ENCODE measurements at regions not wholly inside any gene's neighbourhood (a gene's known extent, or its start where the extent isn't known, plus 50 kb on each side); places are given as distances from the start of the nearest gene placed in this dataset.

DNA sequence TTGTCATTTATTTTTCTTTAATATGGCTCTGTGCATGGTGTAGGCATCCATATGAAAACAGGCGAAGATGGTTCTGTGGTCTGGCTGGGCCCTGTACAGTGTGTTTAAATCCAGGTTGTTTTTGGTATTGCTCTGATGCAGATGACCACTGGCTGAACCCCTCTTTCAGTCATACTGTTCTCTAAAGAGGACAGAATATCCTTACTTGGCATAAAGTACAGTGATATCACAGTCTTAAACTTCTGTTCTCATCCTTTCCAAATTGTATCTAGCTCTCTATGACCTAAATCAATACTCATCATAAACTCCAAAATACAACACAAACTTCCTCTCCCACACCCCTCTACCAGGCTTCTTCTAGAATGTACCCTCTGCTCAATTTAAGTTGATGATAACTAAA, 252.7 kb upstream of the FAR2 start:
- H3K4me3 ChIP-seq (ENCODE audit: low read length), result no peak overlapping the region
- no peak for DNase-seq (ENCODE audit: low read depth, low spot score)

DNA sequence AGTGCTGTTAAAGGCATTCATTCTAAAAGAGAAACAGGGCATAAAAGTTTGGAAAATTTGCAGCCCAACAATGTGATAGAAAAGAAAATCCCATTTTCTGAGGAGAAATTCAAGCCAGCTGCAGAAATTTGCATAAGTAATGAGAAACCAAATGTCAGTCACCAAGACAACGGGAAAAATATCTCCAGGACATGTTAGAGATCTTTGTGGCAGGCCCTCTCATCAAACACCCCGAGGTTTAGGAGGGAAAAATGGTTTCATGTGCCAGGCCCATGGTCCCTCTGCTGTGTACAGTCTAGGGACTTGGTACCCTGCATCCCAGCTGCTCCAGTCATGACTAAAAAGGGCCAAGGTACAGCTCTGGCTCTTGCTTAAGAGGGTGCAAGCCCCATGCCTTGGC, 251.0 kb upstream of the FAR2 start:
- no peak overlapping the region for H3K4me3 ChIP-seq (ENCODE audit: low read length)
- no peak for DNase-seq (ENCODE audit: low read depth, low spot score)

DNA sequence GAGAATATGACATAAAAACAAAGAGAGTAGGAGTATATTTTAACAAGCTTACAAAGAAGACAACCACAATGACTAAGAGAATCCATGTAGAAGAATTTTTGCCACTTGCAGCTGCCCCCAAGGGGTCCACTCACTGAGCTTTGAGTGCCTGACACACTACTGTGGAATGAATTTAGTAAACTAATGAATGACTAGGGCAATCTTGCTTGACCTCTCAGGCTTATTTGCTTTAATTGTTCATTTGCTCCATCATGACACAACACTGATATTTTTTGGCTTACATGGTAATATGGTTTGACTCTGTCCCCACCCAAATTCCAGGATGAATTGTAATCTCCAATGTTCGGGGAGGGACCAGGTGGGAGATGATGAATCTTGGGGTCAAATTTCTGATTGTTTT, 249.1 kb upstream of the FAR2 start:
- no peak for DNase-seq (ENCODE audit: low read depth, low spot score)

DNA sequence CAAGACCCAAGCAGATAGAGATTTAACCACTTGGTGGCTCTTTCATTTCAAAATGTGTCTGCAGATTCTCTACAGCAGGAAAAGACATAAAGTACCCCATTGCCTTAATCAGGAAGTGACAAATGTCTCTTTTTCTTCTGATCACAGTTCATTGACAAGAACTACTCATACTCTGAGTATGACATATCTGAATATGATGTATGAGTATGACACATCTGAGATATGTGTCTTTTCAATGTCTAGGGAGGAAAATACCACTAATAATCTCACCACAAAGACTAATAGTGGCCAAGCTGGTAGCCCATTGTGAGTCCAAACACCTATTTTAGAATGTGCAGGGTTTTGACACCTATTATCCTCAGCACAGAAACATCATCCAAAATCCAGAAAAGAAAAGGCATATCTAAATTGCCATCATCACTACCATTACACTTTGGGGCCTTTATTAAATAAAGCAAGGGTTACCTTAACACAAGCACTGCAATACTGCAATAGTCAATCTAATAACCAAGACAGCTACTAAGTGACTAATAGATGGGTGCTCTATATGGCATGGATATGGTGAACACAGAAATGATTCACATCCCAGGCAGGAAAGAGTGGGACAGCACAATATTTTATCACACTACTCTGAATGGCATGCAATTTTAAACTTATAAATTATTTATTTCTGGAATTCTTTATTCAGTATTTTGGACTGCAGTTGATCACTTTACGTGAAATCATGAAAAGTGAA, 243.7 kb upstream of the FAR2 start:
- DNase-seq (ENCODE audit: low read depth, low spot score), result no peak

More for the DNA sequence above, 249.1 kb upstream of the FAR2 start:
- H3K4me3 ChIP-seq (ENCODE audit: low read length), result no peak overlapping the region

DNA sequence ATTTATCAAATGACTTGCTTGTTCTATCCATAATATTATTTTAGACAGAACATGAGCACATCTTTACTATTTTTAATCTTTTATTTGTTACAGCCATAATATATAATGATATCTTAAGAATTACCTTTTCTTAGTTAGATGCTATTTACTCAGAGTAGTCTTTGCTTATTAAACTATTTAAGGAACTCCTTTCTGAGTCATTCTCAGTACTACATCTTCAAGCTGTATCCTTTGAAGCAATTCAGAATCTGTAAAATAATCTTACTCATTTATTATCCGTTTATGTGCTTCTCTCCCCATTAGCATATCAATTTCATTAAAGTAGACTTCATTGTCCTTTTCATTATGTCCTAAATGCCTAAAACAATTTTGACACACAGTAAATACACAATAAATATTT, 240.4 kb upstream of the FAR2 start:
- no peak for DNase-seq (ENCODE audit: low read depth, low spot score)
- no peak overlapping the region for H3K4me3 ChIP-seq (ENCODE audit: low read length)

More for the DNA sequence above, 243.7 kb upstream of the FAR2 start:
- H3K4me3 ChIP-seq (ENCODE audit: low read length), result no peak overlapping the region

DNA sequence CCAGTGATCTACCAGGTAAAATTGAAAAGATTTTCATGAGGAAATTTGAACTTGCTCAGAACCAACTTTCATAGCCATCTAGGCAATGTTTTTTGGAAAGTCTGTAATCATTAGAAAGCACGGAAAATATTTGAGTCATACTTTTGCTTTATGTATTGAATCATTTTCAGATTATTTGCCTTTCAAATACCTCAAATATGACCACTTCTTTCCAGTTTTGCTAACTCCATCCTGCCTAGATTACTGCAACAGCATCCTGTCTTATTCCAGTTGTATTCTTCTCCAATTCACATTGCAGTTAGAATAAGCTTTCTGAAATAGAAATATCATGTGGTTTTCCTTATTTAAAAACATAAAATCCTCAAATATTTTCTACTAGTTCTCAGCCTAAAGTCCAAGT, 239.8 kb upstream of the FAR2 start:
- no peak for DNase-seq (ENCODE audit: low read depth, low spot score)
- H3K4me3 ChIP-seq (ENCODE audit: low read length), result no peak overlapping the region

DNA sequence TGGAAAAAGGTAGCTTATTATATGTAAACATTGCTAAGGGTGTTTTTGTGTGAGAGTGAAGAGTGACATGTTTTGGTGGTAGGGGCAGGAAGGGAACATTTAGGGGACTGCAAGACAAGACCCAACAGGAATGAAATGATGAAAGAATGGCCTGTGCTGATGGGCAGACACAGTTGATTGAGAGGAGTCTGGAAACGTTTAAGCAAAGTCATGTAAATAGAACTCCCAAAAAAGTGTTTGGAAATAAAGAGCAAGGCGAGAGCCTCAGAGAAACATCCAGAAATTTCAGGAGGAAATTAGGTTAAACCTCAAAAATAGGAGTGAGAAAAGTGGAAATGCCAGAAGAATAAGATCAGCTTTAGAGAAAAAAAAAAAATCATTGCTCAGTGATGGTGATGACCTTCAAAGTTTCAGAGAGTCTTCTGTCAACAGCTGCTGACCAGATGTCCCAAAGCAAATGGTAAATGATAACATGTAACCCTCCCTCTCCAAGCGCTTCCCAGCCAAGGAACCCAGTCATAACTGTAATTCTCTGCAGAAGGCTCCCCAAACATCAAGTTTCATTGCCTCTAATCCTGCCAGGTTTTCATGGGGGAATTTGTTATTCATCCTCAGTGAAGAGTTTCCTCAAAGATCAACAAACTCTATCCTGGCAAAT, 223.2 kb upstream of the FAR2 start:
- DNase-seq (ENCODE audit: low read depth, low spot score), result no peak
- no peak overlapping the region for H3K4me3 ChIP-seq (ENCODE audit: low read length)

DNA sequence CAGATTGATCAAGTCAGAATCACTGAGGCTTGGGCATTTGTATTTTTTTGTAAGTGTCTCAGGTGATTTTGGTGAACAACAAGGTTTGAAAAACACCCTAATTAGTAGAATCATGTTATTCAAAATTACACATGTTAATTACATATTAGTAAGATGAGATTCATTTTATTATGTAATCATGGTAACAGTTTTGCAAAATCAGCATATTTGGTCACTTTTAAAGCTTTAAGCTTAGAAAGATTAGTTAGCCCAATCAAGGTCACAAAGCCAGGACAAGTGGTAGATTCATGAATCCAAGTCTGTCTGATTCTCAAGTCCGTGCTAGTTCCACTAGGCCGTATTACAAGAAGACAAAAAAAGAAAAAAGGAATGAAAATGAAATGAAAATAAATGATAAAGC, 218.4 kb upstream of the FAR2 start:
- H3K4me3 ChIP-seq (ENCODE audit: low read length), result no peak overlapping the region
- DNase-seq (ENCODE audit: low read depth, low spot score), result no peak

DNA sequence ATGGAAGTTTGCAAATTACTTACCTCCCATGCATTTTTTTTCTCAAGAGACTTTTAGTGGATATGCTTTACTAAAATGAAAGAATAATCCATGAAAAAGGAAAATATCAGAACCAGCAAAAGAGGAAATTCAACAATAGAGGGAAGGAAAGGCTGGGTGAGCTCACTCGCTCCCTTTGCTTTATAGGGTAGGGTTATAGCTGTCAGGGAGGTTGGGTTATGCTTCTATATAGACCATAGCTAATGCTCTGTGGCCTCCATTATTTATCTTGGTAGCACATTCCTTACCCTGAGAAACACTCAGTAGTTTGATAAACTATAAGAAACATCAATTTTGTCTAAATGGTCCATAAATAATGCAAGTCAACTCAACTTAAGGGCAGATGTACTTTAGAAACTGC, 215.9 kb upstream of the FAR2 start:
- DNase-seq (ENCODE audit: low read depth, low spot score), result no peak
- H3K4me3 ChIP-seq (ENCODE audit: low read length), result no peak overlapping the region

DNA sequence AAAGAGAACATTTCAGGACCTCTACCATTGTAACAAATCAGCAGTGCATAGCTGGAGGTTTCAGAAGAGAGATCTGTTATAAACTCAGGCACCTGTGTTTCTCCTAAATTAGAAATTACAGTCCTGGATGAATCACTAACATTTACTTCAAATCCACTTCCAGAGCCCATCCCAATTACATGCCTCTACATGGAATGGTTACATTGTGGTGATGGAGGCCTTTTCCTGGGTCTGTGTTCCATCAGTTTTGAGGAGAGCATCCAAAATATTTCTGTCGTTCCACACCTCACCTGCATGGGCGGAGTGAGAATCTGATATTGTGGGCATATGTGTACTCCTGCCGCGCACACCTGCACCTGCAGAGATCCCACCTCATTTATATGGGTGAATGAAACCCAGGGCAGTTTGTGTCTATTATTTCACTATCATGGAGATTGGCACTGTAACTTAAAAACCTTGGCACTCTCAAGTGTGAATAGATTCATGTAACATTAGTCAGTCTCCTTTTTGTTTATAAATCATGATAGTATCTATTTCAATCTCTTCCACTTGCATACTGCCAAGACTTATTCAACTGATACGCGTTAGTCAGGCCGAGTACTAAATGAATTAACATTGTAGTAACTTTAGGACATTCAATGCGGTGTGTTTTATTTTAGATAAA, 215.1 kb upstream of the FAR2 start:
- DNase-seq (ENCODE audit: low read depth, low spot score), result no peak
- H3K4me3 ChIP-seq (ENCODE audit: low read length), result no peak overlapping the region

DNA sequence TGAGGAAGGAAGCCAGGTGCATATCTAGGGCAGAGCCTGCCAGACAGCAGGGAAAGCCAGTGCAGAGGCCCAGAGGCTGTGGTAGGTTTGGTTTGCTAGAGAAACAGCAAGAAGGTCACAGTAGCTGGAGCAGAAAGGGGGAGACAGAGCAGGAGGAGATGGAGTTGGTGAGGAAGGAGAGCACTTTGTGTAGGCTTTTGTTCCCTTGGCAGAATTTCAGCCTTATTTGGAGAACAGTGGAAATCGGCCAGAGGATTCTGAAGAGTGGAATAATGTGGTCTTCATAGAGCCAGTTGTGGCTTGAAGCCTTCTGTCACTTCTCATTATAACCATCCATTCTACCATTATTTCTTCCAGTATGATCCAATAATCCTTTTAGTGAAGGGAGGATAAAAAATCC, 212.9 kb upstream of the FAR2 start:
- no peak overlapping the region for H3K4me3 ChIP-seq (ENCODE audit: low read length)
- no peak for DNase-seq (ENCODE audit: low read depth, low spot score)

DNA sequence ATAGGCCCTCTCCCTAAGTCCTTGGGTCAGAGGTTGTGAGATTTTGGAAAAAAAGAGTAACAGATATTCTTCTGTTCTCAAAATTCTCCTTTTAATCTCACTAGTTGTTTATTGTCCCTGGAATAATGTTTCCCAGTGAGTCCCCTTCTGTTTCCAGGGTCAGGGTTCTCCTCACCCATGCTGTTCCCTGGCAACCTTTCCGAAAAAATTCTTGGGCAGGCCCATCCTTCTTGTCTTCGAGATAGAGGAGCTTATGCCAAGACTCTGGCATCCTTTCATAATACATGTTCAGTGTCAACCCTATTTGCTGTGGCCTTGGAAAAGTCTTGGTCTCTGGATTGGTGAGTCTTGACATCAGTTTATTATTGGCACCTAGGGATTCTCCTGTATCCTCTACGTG, 212.4 kb upstream of the FAR2 start:
- no peak for DNase-seq (ENCODE audit: low read depth, low spot score)
- H3K4me3 ChIP-seq (ENCODE audit: low read length), result no peak overlapping the region

DNA sequence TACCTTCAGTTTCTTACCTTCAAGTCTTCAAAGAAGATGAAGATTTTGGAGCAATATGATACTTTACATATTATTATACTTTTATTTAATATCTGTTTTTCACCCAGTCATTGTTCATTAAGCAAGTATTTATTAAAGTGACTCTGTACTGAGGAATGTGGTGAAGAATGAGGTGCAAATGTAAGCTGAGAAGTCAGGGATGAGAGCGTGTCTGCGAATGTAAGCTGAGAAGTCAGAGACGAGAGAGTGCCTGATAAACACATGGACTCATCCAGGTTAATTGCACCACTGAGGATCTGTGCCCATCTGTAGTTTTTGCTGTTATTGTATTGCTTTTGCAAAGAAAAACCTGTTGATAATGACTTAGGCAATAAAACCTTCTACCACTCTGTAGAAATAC, 211.9 kb upstream of the FAR2 start:
- DNase-seq (ENCODE audit: low read depth, low spot score), result no peak

DNA sequence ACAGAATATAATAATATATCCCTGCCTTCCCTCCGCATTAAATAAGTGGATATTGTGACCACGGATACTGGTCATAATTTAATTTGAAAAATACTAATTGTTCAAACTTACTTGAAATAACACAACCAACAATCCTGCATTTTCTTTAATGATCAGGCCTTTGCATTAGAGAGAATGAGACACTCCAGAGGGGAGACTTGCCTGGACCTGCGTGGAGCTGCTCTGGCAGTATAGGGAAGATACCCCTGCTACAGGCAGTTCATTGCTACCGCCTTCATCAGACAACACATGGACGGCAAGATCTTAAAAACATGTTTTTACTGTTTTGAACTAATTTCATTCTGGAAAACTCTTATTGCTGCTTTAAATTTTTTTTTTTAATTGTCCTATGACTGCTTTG, 211.0 kb upstream of the FAR2 start:
- H3K4me3 ChIP-seq (ENCODE audit: low read length), result no peak overlapping the region
- DNase-seq (ENCODE audit: low read depth, low spot score), result no peak

More for the DNA sequence above, 211.9 kb upstream of the FAR2 start:
- no peak overlapping the region for H3K4me3 ChIP-seq (ENCODE audit: low read length)

DNA sequence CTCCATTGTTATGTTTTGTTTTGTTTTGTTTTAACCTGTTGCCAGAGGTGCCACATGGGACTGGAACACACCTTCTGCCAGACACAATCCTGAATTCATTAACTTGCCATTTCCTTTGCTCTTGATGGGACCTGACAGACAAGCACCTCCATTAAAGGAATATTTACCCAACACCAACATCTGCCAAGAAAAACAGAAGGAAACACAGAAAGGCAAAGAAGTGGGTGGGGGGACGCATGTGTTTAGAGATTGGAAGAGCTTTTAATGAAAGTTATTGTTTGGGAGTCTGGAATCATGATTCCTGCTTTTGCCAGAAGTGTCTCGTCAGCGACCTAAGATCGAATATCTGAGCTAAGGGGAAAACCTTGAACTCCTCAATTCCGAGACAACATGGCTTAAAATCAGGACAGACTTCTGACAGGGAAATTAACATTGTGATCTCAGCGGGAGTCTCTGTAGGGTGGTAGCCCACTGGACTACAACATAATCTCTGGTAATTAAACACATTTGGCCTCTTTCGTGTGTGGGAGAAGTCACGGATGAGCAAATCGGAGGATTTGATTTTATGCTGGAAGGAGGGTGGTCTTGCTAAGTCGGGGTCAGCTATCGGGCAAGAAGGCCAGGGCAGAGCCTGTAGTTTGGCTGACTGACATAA, 210.4 kb upstream of the FAR2 start:
- no peak for DNase-seq (ENCODE audit: low read depth, low spot score)
- H3K4me3 ChIP-seq (ENCODE audit: low read length), result no peak overlapping the region

DNA sequence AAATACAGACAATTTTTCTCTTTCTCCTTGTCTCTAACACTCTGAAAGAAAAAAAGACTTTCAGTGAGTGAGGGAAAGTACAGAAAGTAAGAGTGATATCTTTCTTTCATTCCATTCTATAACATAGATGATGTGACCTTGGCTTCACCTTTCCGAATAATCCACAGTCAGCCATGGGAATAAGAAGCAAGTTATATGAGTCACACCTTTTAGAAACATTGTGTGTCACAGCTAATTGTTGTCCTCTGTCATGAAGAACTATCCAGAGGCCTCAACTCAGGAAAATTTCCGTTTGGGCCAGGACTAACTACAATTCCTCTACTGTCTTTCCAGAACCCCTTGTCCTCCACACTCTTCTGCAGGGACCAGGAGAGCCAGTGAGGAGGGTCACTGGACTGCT, 209.7 kb upstream of the FAR2 start:
- no peak overlapping the region for H3K4me3 ChIP-seq (ENCODE audit: low read length)

DNA sequence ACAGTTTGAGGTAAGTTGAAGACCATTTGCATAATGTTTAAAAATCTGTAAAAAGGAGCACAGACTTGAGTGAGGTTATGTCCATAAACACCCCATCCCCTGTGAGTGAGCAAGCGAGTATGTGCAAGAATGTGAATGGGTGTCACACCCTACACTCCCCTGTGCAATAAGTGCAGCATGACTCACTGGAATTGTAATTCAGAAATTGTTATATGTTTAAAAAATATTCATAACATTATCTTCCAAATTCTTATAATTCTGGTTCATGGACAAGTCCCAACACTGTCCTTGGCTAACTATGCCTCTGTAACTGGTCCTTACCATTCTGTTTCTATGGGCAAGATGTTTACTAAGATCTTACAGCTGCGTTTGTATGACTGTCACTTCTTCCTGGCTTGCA, 207.8 kb upstream of the FAR2 start:
- H3K4me3 ChIP-seq (ENCODE audit: low read length), result no peak overlapping the region
- DNase-seq (ENCODE audit: low read depth, low spot score), result no peak

More for the DNA sequence above, 209.7 kb upstream of the FAR2 start:
- no peak for DNase-seq (ENCODE audit: low read depth, low spot score)

DNA sequence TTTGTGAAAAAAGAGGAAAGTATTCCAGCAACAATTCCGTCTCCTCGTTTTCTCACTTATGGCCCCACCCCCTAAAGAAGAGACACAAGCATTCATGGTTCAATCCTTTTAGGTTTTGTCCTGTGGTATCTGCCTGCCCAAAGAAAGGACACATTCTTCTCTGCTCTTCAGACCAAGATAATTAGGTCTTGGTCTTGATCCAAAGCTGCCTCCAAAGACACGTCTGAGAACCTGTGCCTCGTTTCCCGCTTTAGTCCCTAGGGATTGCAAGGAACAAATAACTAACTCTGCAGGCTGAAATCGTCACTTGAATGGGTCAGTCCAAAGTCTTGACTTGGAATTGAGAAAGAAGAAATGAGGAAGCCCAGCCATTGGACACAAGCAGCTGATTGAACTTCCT, 202.7 kb upstream of the FAR2 start:
- no peak for DNase-seq (ENCODE audit: low read depth, low spot score)
- no peak overlapping the region for H3K4me3 ChIP-seq (ENCODE audit: low read length)

DNA sequence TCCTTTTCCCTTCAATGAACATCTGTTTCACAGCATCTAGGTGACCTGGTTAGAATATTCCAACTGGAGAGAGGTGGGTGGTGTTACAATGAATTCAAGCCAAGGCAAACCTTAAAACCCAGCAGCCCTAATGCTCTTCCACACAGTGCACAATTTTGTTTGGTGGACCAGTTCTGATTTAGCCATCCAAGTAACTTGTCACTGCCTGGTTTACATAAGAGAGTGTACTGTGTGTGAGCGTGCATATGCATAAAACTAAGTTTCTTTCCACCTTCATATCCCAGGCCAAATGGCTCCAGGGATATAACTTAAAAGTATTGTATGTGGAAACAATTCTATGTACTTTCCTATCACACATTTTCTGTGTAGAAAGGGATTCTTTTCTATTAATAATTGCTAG, 200.4 kb upstream of the FAR2 start:
- no peak overlapping the region for H3K4me3 ChIP-seq (ENCODE audit: low read length)
- DNase-seq (ENCODE audit: low read depth, low spot score), result no peak

DNA sequence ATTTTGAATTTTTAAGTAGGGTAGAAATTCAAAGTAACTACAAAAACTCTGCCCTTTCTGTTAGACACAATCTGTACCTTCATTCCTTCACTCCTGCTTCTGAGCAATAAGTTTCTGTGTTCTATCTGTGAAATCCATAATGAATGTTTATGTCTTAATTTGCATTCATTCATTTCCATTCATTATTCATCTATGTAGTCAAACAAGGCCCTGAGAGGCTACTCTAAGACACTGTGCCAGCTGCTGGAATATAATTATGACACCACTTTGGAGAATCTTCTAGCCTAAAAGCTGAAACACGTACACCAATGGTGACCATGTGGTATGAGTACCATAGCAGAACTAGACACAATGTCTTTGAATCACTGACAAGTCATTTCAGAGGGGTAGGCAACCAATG, 199.9 kb upstream of the FAR2 start:
- no peak overlapping the region for H3K4me3 ChIP-seq (ENCODE audit: low read length)
- DNase-seq (ENCODE audit: low read depth, low spot score), result no peak
